CD14-positive monocyte (primary cell): ENCODE measurements at regions not wholly inside any gene's neighbourhood (a gene's known extent, or its start where the extent isn't known, plus 50 kb on each side); places are given as distances from the start of the nearest gene placed in this dataset.

ENCODE experiments used
- DNase-seq, 3 donors: peaks; one replicate each; pipeline ENCODE4 v3.0.0-alpha.2; 2011 to 2022
- H2AFZ ChIP-seq: 2 replicates; pipeline ENCODE4 v1.6.0; 2012; ENCODE audit warnings: mild to moderate bottlenecking, low read depth, low read length, inconsistent platforms; ENCODE audit not compliant: insufficient read depth, poor library complexity, severe bottlenecking
- H3K27ac ChIP-seq, 2 donors: 1 replicate in 1 of 2; 2 replicates in 1 of 2; pipeline ENCODE4 v1.5.1; 2012 to 2013; ENCODE audit warnings: low read length in 2 of 2, control low read depth in 1 of 2, inconsistent platforms in 1 of 2, low read depth in 1 of 2, mild to moderate bottlenecking in 1 of 2
- H3K27me3 ChIP-seq, 2 donors: one replicate each; pipeline versions ENCODE4 v1.6.0 to v1.6.1; 2011 to 2013; ENCODE audit warnings: low read length in 2 of 2; ENCODE audit not compliant: control insufficient read depth in 2 of 2, insufficient read depth in 2 of 2
- H3K36me3 ChIP-seq, 2 donors: replicated peaks in 1 of 2; 1 replicate in 1 of 2; 2 replicates in 1 of 2; pipeline versions ENCODE4 v1.5.1 to v1.6.1; 2012 to 2013; ENCODE audit warnings: low read length in 2 of 2, control low read depth in 1 of 2, inconsistent platforms in 1 of 2, mild to moderate bottlenecking in 1 of 2; ENCODE audit not compliant: insufficient read depth in 2 of 2, control insufficient read depth in 1 of 2
- H3K4me1 ChIP-seq, 2 donors: 1 replicate in 1 of 2; 2 replicates in 1 of 2; pipeline versions ENCODE4 v1.5.1 to v1.6.1; 2012 to 2013; ENCODE audit warnings: low read length in 2 of 2, control low read depth in 1 of 2, inconsistent platforms in 1 of 2, mild to moderate bottlenecking in 1 of 2, moderate library complexity in 1 of 2; ENCODE audit not compliant: insufficient read depth in 2 of 2, control insufficient read depth in 1 of 2
- H3K4me2 ChIP-seq: replicated peaks from 2 replicates; pipeline ENCODE3; 2012; ENCODE audit warnings: low read length, moderate library complexity, mild to moderate bottlenecking; ENCODE audit not compliant: poor library complexity, severe bottlenecking; ENCODE audit errors: extremely low read depth
- H3K4me3 ChIP-seq, 3 experiments: fragments of 200-600 bp in 1 of 3; sonication (generic) in 1 of 3; replicated peaks in 1 of 3; 1 replicate in 2 of 3; 2 replicates in 1 of 3; pipeline ENCODE4 v1.5.1; 2011 to 2013; ENCODE audit warnings: low read length in 3 of 3, mild to moderate bottlenecking in 3 of 3, control low read depth in 2 of 3, low read depth in 2 of 3, inconsistent platforms in 1 of 3, moderate library complexity in 1 of 3
- H3K79me2 ChIP-seq: 2 replicates; pipeline ENCODE4 v1.6.0; 2012; ENCODE audit warnings: mild to moderate bottlenecking, control low read depth, inconsistent platforms, low read length, moderate library complexity; ENCODE audit not compliant: insufficient read depth
- H3K9ac ChIP-seq: 2 replicates; pipeline ENCODE4 v1.6.0; 2017; ENCODE audit warnings: low read length, mild to moderate bottlenecking; ENCODE audit not compliant: insufficient read depth, poor library complexity, severe bottlenecking
- H3K9me3 ChIP-seq, 2 donors: replicated peaks in 1 of 2; 1 replicate in 1 of 2; 2 replicates in 1 of 2; pipeline versions ENCODE4 v1.5.1 to v1.6.1; 2012 to 2013; ENCODE audit warnings: low read length in 2 of 2, control low read depth in 1 of 2; ENCODE audit not compliant: control insufficient read depth in 1 of 2, insufficient read depth in 1 of 2
- H4K20me1 ChIP-seq: 2 replicates; pipeline ENCODE4 v1.6.0; 2012; ENCODE audit warnings: mild to moderate bottlenecking, low read length, control low read depth, moderate library complexity; ENCODE audit not compliant: insufficient read depth
- H3K27ac Mint-ChIP-seq, 7 donors: one replicate each; pipeline ENCODE4 v1.8.0; 2020; ENCODE audit warnings: mild to moderate bottlenecking in 7 of 7, mixed read lengths in 7 of 7, moderate library complexity in 6 of 7, inconsistent platforms in 2 of 7
- H3K27me3 Mint-ChIP-seq, 3 donors: one replicate each; pipeline ENCODE4 v1.8.0; 2021 to 2022; ENCODE audit warnings: low read depth in 3 of 3, mild to moderate bottlenecking in 3 of 3, mixed read lengths in 3 of 3, moderate library complexity in 3 of 3, inconsistent platforms in 1 of 3
- H3K36me3 Mint-ChIP-seq, 2 donors: one replicate each; pipeline ENCODE4 v1.8.0; 2020; ENCODE audit warnings: mixed read lengths in 2 of 2, inconsistent platforms in 1 of 2, mild to moderate bottlenecking in 1 of 2
- H3K4me1 Mint-ChIP-seq: one replicate; pipeline ENCODE4 v1.8.0; 2020; ENCODE audit warnings: mild to moderate bottlenecking, mixed read lengths
- H3K4me3 Mint-ChIP-seq, 2 donors: one replicate each; pipeline ENCODE4 v1.8.0; 2020; ENCODE audit warnings: mild to moderate bottlenecking in 2 of 2, mixed read lengths in 2 of 2, moderate library complexity in 1 of 2
- H3K9me3 Mint-ChIP-seq, 7 donors: one replicate each; pipeline ENCODE4 v1.8.0; 2020 to 2022; ENCODE audit warnings: mixed read lengths in 7 of 7, mild to moderate bottlenecking in 6 of 7, moderate library complexity in 6 of 7, inconsistent platforms in 2 of 7
- WGBS: methylation state at CpG from one replicate; pipeline ENCODE4 v1.1.5; 2013; ENCODE audit warnings: missing lambda C conversion rate; ENCODE audit not compliant: insufficient coverage; 5-methylcytosine and 5-hydroxymethylcytosine counted together
- intact Hi-C, 2 donors: fragments of 100-400 bp; cut with micrococcal nuclease; formaldehyde crosslinking; loops; one replicate each; pipeline versions ENCODE4 v1.15.0 to v1.15.1; 2023
- TF ChIP-seq, protein P1 (sequence below): fragments of 200-600 bp; IDR thresholded peaks from one replicate; pipeline ENCODE4 v1.8.0; 2022; ENCODE audit warnings: antibody characterized with exemption, mild to moderate bottlenecking

GRCh38 chr2:4354678-4355077 lies 651.3 kb downstream of the DCDC2C start:
- H3K4me2 ChIP-seq, result no peak overlapping the region
- H3K9me3 ChIP-seq, result no peaks in the 10 kb centered on the region
- Mint-ChIP-seq H3K4me1 (no peaks in the 10 kb centered on the region), H3K9me3 (peaks cover 0 to 1% (median 0%) of the 10 kb centered on the region in 7 donors), H3K27ac (no peak overlapping the region), H3K36me3 (no peaks in the 10 kb centered on the region), H3K27me3 (no peaks in the 10 kb centered on the region), H3K4me3 (no peak overlapping the region)
- intact Hi-C loops, result no loop called here
- H3K36me3 ChIP-seq, result no peaks in the 10 kb centered on the region
- 65% methylated on average over 10 of the region's 10 CpGs for WGBS
- H3K27ac ChIP-seq, result no peak overlapping the region
- no peaks in the 10 kb centered on the region for H3K4me1 ChIP-seq
- no peak overlapping the region for H3K9ac ChIP-seq
- H4K20me1 ChIP-seq, result no peaks in the 10 kb centered on the region
- no peak overlapping the region for H3K4me3 ChIP-seq
- TF ChIP-seq, protein P1, sequence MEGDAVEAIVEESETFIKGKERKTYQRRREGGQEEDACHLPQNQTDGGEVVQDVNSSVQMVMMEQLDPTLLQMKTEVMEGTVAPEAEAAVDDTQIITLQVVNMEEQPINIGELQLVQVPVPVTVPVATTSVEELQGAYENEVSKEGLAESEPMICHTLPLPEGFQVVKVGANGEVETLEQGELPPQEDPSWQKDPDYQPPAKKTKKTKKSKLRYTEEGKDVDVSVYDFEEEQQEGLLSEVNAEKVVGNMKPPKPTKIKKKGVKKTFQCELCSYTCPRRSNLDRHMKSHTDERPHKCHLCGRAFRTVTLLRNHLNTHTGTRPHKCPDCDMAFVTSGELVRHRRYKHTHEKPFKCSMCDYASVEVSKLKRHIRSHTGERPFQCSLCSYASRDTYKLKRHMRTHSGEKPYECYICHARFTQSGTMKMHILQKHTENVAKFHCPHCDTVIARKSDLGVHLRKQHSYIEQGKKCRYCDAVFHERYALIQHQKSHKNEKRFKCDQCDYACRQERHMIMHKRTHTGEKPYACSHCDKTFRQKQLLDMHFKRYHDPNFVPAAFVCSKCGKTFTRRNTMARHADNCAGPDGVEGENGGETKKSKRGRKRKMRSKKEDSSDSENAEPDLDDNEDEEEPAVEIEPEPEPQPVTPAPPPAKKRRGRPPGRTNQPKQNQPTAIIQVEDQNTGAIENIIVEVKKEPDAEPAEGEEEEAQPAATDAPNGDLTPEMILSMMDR, result peak; percentile 15
- no peaks in the 10 kb centered on the region for H3K79me2 ChIP-seq
- DNase-seq, result no peak
- no peak overlapping the region for H2AFZ ChIP-seq
- no peaks in the 10 kb centered on the region for H3K27me3 ChIP-seq

DNA sequence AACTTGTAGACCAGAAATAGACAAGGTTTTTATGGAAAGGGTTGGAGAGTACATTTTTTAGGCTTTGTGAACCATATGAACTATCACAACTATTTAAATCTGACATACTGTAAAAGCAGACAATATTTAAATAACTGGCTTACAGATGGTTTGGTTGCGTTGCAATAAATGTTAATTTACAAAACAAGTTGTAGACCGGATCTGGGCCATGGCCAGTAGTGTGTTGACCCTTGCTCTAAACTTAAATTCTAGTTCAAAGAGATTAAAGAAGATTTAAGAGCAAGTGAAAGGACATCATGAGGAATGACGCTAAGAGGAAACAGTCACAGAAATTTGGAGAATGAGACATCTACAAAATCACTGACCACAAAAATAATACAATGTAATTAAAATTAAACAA lies 652.7 kb downstream of the DCDC2C start:
- intact Hi-C loops, result no loop called here
- no peak for DNase-seq
- no peaks in the 10 kb centered on the region for H3K27me3 ChIP-seq
- no peaks in the 10 kb centered on the region for H3K27me3 Mint-ChIP-seq
- no CpG with 5 or more reads among the region's 3 CpGs for WGBS
- no peaks in the 10 kb centered on the region for H3K9me3 ChIP-seq
- no peaks in the 10 kb centered on the region for H3K36me3 ChIP-seq
- H3K4me3 Mint-ChIP-seq, result no peak overlapping the region
- no peaks in the 10 kb centered on the region for H3K36me3 Mint-ChIP-seq
- no peaks in the 10 kb centered on the region for H4K20me1 ChIP-seq
- H3K4me3 ChIP-seq, result no peak overlapping the region
- H3K27ac Mint-ChIP-seq, result no peak overlapping the region
- H3K9me3 Mint-ChIP-seq, result no peaks in the 10 kb centered on the region
- H3K4me1 ChIP-seq, result no peaks in the 10 kb centered on the region
- no peaks in the 10 kb centered on the region for H3K79me2 ChIP-seq
- H3K4me2 ChIP-seq, result no peak overlapping the region
- no peak overlapping the region for H3K27ac ChIP-seq
- TF ChIP-seq, protein P1, result no peak
- no peak overlapping the region for H3K9ac ChIP-seq
- H3K4me1 Mint-ChIP-seq, result no peaks in the 10 kb centered on the region
- no peak overlapping the region for H2AFZ ChIP-seq
